Erythroblast (primary cell): ENCODE measurements at regions not wholly inside any gene's neighbourhood (a gene's known extent, or its start where the extent isn't known, plus 50 kb on each side); places are given as distances from the start of the nearest gene placed in this dataset.

Experiments used
- GATA1 ChIP-seq: IDR thresholded peaks from 2 replicates; pipeline ENCODE4 v1.6.1; 2011; ENCODE audit warnings: low read depth, mild to moderate bottlenecking, control low read depth, low read length, moderate library complexity
- POLR2A ChIP-seq: IDR thresholded peaks from 2 replicates; pipeline ENCODE4 v1.6.1; 2011; ENCODE audit warnings: mild to moderate bottlenecking, low read length

- TF ChIP-seq POLR2A (no peak), GATA1 (no peak)
These were observed 365.3 kb downstream of the MCTP2 start for GRCh38 chr15:94596707-94597106.
